ELR (cell line): ENCODE measurements at regions not wholly inside any gene's neighbourhood (a gene's known extent, or its start where the extent isn't known, plus 50 kb on each side); places are given as distances from the start of the nearest gene placed in this dataset.
"Not testable (repeated sequence)": the region's sequence is repeated elsewhere in the genome, so short reads cannot be mapped to it uniquely, and the experiment has no call there.

Experiments used
- DNase-seq: peaks from one replicate; pipeline ENCODE4 v3.0.0-alpha.2; 2015; ENCODE audit warnings: low read depth

GRCh38 chr12:58009405-58010195 lies 68.2 kb downstream of the ATP23 start:
- no peak for DNase-seq

DNA sequence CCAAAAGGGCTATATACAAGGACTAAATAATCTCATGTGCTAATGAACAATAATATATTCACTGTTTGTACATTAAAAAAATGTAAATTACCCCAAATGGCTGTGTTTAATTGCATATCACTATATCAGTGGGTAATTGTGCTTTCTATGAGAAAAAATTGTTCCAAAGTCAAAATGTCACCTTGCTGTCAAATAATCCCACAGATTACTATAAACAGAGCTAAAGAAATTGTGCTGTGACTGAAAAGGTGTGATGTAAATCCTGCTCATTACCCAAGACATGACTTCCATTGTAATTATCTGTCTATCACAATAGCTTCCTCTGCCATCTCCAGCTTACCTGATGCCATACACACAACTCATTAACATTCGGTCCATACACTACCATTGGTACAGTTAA lies 70.3 kb downstream of the ATP23 start:
- no peak for DNase-seq

DNA sequence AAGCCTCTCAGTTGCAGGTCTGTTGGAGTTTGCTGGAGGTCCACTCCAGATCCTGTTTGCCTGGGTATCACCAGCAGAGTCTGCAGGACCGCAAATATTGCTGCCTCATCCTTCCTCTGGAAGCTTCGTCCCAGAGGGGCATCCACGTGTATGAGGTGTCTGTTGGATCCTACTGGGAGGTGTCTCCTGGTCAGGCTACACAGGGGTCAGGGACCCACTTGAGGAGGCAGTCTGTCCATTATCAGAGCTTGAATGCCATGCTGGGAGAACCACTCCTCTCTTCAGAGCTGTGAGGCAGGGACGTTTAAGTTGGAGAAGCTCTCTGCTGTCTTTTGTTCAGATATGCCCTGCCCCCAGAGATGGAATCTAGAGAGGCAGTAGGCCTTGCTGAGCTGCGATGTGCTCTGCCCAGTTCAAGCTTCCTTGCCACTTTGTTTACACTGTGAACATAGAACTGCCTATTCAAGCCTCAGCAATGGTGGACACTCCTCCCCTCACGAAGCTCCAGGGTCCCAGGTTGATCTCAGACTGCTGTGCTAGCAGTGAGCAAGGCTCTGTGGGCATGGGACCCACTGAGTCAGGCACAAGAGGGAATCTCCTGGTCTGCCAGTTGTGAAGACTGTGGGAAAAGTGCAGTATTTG lies 81.1 kb downstream of the ATP23 start:
- not testable (repeated sequence) for DNase-seq

DNA sequence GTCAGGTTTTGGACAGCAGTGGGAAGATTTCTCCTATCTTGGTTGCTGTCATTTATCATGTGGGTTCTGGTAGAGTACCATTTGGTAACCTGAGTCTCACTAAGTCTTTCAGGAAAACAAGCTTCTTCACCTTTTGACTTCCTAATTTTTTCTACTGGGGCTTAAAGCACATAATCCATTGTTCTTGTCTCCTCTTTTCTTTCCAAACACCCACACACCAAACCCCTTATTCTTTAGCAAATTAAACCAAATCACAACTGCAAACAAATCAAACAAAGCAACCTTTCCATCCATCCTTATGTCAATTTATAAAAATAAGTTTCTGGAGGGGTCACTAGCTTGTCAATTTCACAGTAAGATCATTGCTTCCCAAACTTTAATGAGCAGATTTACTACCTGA lies 84.1 kb downstream of the ATP23 start:
- DNase-seq: no peak

- DNase-seq: no peak
Observed at GRCh38 chr12:58026426-58026825, 85.1 kb downstream of the ATP23 start.

- DNase-seq: no peak
Observed at GRCh38 chr12:58026897-58027891, 85.8 kb downstream of the ATP23 start.

DNA sequence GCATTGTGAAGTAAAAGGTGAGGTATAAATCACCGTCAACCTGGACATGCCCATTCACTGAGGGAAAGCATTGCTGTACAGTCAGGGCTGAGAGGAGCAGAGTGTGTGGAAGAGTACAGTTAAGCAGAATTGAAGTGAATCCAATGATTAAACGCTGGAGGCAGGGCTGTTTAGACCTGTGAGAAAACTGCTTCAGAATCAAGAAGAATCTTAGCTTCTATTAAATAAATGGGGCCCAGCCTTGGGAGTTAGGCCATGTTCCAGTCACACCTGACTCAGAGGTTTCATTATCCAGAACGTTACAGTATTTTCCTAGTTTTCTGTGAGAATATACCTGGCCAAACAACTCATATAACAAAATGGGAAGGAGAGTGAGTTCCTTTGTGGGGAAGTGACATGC lies 86.9 kb downstream of the ATP23 start:
- no peak for DNase-seq

DNA sequence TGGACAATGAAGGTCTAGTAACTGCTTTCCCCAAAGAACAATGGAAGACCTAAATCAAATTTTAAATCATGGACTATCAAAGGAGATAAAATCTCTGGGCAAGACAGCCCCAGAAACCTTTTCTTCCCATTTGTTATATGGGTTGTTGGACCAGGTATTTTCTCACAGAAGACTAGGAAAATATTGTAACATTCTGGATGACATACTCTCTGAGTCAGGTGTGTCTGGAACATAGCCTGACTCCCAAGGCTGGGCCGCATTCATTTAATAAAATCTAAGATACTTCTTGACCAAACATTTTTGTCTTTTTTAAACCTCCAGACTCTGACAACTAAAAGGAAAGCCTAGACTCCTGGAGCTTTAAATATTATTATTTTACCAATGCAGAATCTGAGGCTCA lies 87.9 kb downstream of the ATP23 start:
- DNase-seq: no peak

DNA sequence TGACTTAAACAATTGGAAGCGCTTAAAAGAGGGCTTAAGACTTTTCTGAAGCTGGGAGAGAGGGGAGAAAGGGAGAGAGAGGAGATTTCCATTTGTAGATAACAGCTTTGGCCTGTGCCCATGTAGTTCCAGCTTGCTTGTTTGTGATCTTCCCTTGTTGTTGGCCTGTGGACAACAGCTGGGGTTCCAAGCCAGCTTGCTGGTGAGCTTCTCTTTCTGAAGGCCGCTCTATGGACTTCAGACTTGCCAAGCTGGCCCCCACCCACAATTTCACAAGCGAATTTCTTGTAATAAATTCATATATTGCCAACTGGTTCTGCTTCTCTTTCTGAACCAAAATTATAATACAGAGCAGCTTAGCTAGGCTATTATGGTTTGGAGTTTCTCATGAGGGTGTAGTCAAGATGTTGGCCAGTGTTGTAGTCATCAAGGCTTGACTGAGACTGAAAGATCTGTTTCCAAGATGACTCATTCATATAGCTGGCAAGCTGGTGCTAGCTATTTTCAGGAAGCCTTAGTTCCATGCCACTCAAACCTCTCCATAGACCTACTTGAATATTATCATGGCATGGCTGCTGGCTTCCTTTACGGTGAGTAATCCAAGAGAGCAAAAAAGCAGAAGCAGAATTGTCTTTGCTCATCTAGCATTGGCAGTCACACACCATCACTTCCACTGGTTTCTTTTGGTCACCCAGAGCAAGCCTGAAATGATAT lies 89.4 kb downstream of the ATP23 start:
- peak; percentile 40 for DNase-seq

GRCh38 chr12:58032156-58032555 lies 90.8 kb downstream of the ATP23 start:
- DNase-seq: no peak

GRCh38 chr12:58033831-58034230 lies 92.5 kb downstream of the ATP23 start:
- no peak for DNase-seq

- DNase-seq: peak; percentile 3
Observed at GRCh38 chr12:58034311-58034710, 92.9 kb downstream of the ATP23 start.

- DNase-seq: no peak
Observed at GRCh38 chr12:58034712-58035111, 93.3 kb downstream of the ATP23 start.

DNA sequence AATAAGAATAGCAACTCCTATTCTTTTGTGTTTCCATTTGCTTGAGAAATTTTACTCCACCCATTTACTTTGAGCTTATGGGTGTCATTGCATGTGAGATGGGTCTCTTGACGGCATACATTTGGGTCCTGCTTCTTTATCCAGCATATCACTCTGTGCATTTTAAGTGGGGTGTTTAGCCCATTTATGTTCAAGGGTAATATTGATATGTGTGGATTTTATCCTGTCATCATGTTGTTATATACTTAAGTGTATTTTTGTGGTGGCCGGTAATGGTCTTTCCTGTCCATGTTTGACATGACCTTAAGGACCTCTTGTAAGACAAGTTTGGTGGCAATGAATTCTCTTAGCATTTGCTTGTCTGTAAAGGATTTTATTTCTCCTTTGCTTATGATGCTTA lies 100.1 kb downstream of the ATP23 start:
- no peak for DNase-seq

DNA sequence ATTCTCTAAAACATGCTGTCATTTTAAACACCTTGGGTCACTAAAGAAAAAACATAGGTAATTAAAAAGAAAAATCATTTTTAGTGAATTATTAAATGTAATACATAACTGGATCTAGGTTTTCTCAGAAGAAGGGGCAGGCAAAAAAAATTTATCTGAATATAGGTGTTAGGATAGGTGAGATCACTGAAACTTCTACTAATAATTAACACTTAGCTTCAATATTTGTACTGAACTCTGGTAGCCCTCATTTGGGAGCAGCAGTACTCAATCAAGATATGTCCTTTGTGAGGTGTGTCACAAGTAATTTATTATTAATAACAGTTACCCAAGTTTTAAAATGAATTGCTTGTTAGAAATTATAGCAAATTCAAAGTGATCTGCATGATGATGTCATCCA lies 103.6 kb downstream of the ATP23 start:
- no peak for DNase-seq

- no peak for DNase-seq
Observed at GRCh38 chr12:58046271-58046670, 104.9 kb downstream of the ATP23 start.

- no peak for DNase-seq
Observed at GRCh38 chr12:58051378-58051777, 110.0 kb downstream of the ATP23 start.

DNA sequence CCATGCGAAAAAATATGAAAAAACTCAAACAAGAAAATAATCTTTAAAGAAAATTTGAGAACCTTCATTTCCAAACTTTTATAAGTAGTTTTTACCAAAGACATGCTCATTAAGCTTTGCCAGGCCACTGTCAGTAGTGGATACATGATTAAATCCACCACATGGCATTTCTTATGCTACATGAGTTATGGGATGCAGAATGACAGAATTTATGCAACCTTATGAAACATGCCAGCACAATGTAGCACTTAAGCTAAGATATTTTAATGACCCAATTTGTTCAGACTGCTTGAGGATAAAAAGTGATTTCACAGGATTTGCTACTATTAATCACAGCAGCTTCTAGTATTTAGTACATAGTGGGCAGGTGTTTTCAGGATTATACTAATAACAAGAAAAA lies 123.3 kb downstream of the ATP23 start:
- DNase-seq: no peak

GRCh38 chr12:58066296-58066695 lies 124.9 kb downstream of the ATP23 start:
- peak; percentile 14 for DNase-seq

DNA sequence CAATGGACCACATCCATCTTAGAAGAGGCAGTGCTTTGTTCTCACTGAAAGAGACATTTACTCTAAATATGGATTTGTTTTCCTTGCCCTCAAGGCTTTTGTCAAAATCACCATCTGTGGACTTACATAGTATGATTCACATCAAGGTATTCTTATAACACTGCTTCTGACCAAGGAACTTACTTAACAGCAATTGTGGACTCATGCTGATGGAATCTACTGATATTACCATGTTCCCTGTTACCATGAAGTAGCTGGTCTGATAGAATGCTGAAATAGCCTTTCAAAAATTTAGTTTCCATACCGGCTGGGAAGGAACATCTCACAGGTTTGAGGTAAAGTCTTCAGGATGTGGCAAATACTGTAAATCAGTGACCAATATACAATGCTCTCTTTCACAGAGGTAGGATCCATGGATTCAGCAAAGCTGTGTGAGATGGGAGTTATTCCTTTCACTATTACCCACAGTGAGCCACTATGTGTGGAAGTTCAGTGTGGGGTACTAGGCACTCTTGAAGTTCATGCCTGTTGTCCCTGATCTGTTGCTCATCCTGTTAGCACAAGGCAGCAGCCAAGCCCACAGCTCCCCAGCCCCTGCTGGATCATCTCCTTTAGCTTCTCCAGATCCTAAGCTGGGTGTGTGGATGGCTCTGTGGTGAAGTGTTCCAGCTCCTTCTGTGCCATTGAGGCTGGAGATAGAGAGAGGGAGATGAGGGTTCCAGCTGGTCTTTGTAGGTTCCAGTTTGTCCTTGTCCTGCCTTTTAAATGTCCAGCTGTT lies 126.4 kb downstream of the ATP23 start:
- peak; percentile 96 for DNase-seq

DNA sequence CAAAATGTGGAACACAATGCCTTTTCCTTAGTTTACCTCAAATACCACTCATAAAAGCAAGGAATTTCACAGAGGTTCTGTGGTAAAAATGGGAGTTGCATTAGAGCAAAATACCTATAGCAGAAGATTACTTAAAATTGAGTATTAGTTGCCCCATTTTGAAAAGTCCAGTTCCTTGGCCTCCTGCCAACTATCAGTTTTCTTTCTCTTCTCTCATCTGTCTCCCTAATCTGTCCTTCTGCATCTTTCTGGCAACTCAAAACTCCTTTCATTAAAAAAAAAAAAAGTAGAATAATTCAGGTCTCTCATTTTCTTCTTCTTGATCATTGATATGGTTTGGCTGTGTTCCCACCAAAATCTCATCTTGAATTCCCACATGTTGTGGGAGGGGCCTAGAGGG lies 127.3 kb downstream of the ATP23 start:
- no peak for DNase-seq
